Activated CD8-positive, alpha-beta T cell treated with anti-CD3 and anti-CD28 coated beads, Interleukin-2, amount 10 ng/mL, durations not matched to agents 7 days and 5 days (primary cell): ENCODE measurements at regions not wholly inside any gene's neighbourhood (a gene's known extent, or its start where the extent isn't known, plus 50 kb on each side); places are given as distances from the start of the nearest gene placed in this dataset.

Experiments used
- ATAC-seq: fragments of 150-1000 bp; cut with Tn5 transposase; one replicate; pipeline ENCODE4 v1.10.0; 2021; ENCODE audit warnings: moderate library complexity
- CTCF ChIA-PET: fragments of 350-600 bp; sonication (Branson Sonifier 250); formaldehyde crosslinking; loops from one replicate; lab custom pipeline; 2021; ENCODE audit warnings: antibody characterized with exemption; lab: Charles Lee
- POLR2A ChIA-PET: fragments of 350-600 bp; sonication (Branson Sonifier 250); formaldehyde crosslinking; loops from one replicate; lab custom pipeline; 2021; ENCODE audit warnings: antibody characterized with exemption; lab: Charles Lee
- DNase-seq: peaks from one replicate; pipeline ENCODE4 v3.0.0-alpha.2; 2020
- H3K27ac Mint-ChIP-seq: one replicate; pipeline ENCODE4 v1.8.0; 2021; ENCODE audit warnings: mild to moderate bottlenecking, mixed read lengths
- H3K27me3 Mint-ChIP-seq: one replicate; pipeline ENCODE4 v1.8.0; 2021; ENCODE audit warnings: low read depth, mixed read lengths
- H3K36me3 Mint-ChIP-seq: one replicate; pipeline ENCODE4 v1.8.0; 2021; ENCODE audit warnings: low read depth, mixed read lengths
- H3K4me1 Mint-ChIP-seq: one replicate; pipeline ENCODE4 v1.8.0; 2021; ENCODE audit warnings: low read depth, mixed read lengths
- H3K4me3 Mint-ChIP-seq: one replicate; pipeline ENCODE4 v1.8.0; 2021; ENCODE audit warnings: mild to moderate bottlenecking, mixed read lengths
- H3K9me3 Mint-ChIP-seq: one replicate; pipeline ENCODE4 v1.8.0; 2022; ENCODE audit warnings: mixed read lengths; ENCODE audit not compliant: insufficient read depth

GRCh38 chrX:115895678-115896329 is 274.7 kb upstream of the AGTR2 start:
- no peaks in the 10 kb centered on the region for H3K36me3 Mint-ChIP-seq
- ChIA-PET CTCF (no interaction called here), POLR2A (no interaction called here)
- no peak overlapping the region for H3K4me3 Mint-ChIP-seq
- no peaks in the 10 kb centered on the region for H3K9me3 Mint-ChIP-seq
- no peaks in the 10 kb centered on the region for H3K4me1 Mint-ChIP-seq
- H3K27ac Mint-ChIP-seq: no peak overlapping the region
- no peaks in the 10 kb centered on the region for H3K27me3 Mint-ChIP-seq
- DNase-seq (no peak), ATAC-seq (no peak)

- Mint-ChIP-seq H3K4me3 (no peak overlapping the region), H3K4me1 (no peaks in the 10 kb centered on the region), H3K36me3 (no peaks in the 10 kb centered on the region), H3K9me3 (no peaks in the 10 kb centered on the region), H3K27ac (no peak overlapping the region), H3K27me3 (no peaks in the 10 kb centered on the region)
- no peak for DNase-seq
- ChIA-PET POLR2A (no interaction called here), CTCF (no interaction called here)
- no peak for ATAC-seq
Measured at GRCh38 chrX:115896362-115896761, 274.2 kb upstream of the AGTR2 start.

- POLR2A ChIA-PET: no interaction called here
- no peak overlapping the region for H3K27ac Mint-ChIP-seq
- ATAC-seq: no peak
Measured at GRCh38 chrX:115897956-115898355, 272.6 kb upstream of the AGTR2 start.

GRCh38 chrX:115898382-115899001 is 272.1 kb upstream of the AGTR2 start:
- Mint-ChIP-seq H3K27ac (no peak overlapping the region), H3K27me3 (no peaks in the 10 kb centered on the region), H3K4me1 (no peaks in the 10 kb centered on the region), H3K9me3 (no peaks in the 10 kb centered on the region), H3K4me3 (no peak overlapping the region), H3K36me3 (no peaks in the 10 kb centered on the region)
- POLR2A ChIA-PET: no interaction called here
- DNase-seq (no peak), ATAC-seq (no peak)
- CTCF ChIA-PET: no interaction called here

More at GRCh38 chrX:115897956-115898355, 272.6 kb upstream of the AGTR2 start:
- no peaks in the 10 kb centered on the region for H3K9me3 Mint-ChIP-seq
- CTCF ChIA-PET: no interaction called here
- H3K27me3 Mint-ChIP-seq: no peaks in the 10 kb centered on the region
- no peak for DNase-seq
- H3K36me3 Mint-ChIP-seq: no peaks in the 10 kb centered on the region
- no peak overlapping the region for H3K4me3 Mint-ChIP-seq
- no peaks in the 10 kb centered on the region for H3K4me1 Mint-ChIP-seq

- Mint-ChIP-seq H3K4me3 (no peak overlapping the region), H3K27ac (no peak overlapping the region), H3K4me1 (no peaks in the 10 kb centered on the region), H3K9me3 (no peaks in the 10 kb centered on the region), H3K27me3 (no peaks in the 10 kb centered on the region), H3K36me3 (no peaks in the 10 kb centered on the region)
- no peak for DNase-seq
- CTCF ChIA-PET: no interaction called here
- POLR2A ChIA-PET: no interaction called here
- ATAC-seq: no peak
Measured at GRCh38 chrX:115900425-115900824, 270.1 kb upstream of the AGTR2 start.

- ATAC-seq (no peak), DNase-seq (no peak)
- H3K9me3 Mint-ChIP-seq: no peaks in the 10 kb centered on the region
- no peaks in the 10 kb centered on the region for H3K27me3 Mint-ChIP-seq
- H3K4me1 Mint-ChIP-seq: no peaks in the 10 kb centered on the region
- no peak overlapping the region for H3K4me3 Mint-ChIP-seq
- H3K36me3 Mint-ChIP-seq: no peaks in the 10 kb centered on the region
- POLR2A ChIA-PET: no interaction called here
- CTCF ChIA-PET: no interaction called here
- no peak overlapping the region for H3K27ac Mint-ChIP-seq
Measured at GRCh38 chrX:115901241-115901640, 269.3 kb upstream of the AGTR2 start.

GRCh38 chrX:115902995-115903394 is 267.5 kb upstream of the AGTR2 start:
- Mint-ChIP-seq H3K36me3 (no peaks in the 10 kb centered on the region), H3K27me3 (no peaks in the 10 kb centered on the region), H3K9me3 (no peaks in the 10 kb centered on the region), H3K4me1 (no peaks in the 10 kb centered on the region), H3K4me3 (no peak overlapping the region), H3K27ac (no peak overlapping the region)
- no peak for ATAC-seq
- POLR2A ChIA-PET: no interaction called here
- DNase-seq: no peak
- CTCF ChIA-PET: no interaction called here

- DNase-seq (no peak), ATAC-seq (no peak)
- H3K27ac Mint-ChIP-seq: no peak overlapping the region
- H3K36me3 Mint-ChIP-seq: no peaks in the 10 kb centered on the region
- H3K27me3 Mint-ChIP-seq: no peaks in the 10 kb centered on the region
- H3K4me3 Mint-ChIP-seq: no peak overlapping the region
- CTCF ChIA-PET: no interaction called here
- H3K4me1 Mint-ChIP-seq: no peaks in the 10 kb centered on the region
- H3K9me3 Mint-ChIP-seq: no peaks in the 10 kb centered on the region
- POLR2A ChIA-PET: no interaction called here
Measured at GRCh38 chrX:115906276-115906675, 264.3 kb upstream of the AGTR2 start.

GRCh38 chrX:115906881-115907280 is 263.7 kb upstream of the AGTR2 start:
- DNase-seq (no peak), ATAC-seq (no peak)
- ChIA-PET CTCF (no interaction called here), POLR2A (no interaction called here)
- H3K4me3 Mint-ChIP-seq: no peak overlapping the region
- no peaks in the 10 kb centered on the region for H3K4me1 Mint-ChIP-seq
- no peaks in the 10 kb centered on the region for H3K36me3 Mint-ChIP-seq
- H3K9me3 Mint-ChIP-seq: no peaks in the 10 kb centered on the region
- no peak overlapping the region for H3K27ac Mint-ChIP-seq
- no peaks in the 10 kb centered on the region for H3K27me3 Mint-ChIP-seq

- DNase-seq: no peak
- POLR2A ChIA-PET: no interaction called here
- no peak overlapping the region for H3K4me3 Mint-ChIP-seq
- no peak overlapping the region for H3K27ac Mint-ChIP-seq
- H3K4me1 Mint-ChIP-seq: no peaks in the 10 kb centered on the region
- CTCF ChIA-PET: no interaction called here
- H3K9me3 Mint-ChIP-seq: no peaks in the 10 kb centered on the region
- no peak for ATAC-seq
- H3K36me3 Mint-ChIP-seq: no peaks in the 10 kb centered on the region
- no peaks in the 10 kb centered on the region for H3K27me3 Mint-ChIP-seq
Measured at GRCh38 chrX:115909017-115909416, 261.5 kb upstream of the AGTR2 start.

GRCh38 chrX:115911967-115912366 is 258.6 kb upstream of the AGTR2 start:
- H3K27ac Mint-ChIP-seq: no peak overlapping the region
- no peaks in the 10 kb centered on the region for H3K4me1 Mint-ChIP-seq
- no peak for DNase-seq
- no peak for ATAC-seq
- H3K27me3 Mint-ChIP-seq: no peaks in the 10 kb centered on the region
- H3K9me3 Mint-ChIP-seq: no peaks in the 10 kb centered on the region
- POLR2A ChIA-PET: no interaction called here
- CTCF ChIA-PET: no interaction called here
- no peak overlapping the region for H3K4me3 Mint-ChIP-seq
- H3K36me3 Mint-ChIP-seq: no peaks in the 10 kb centered on the region

GRCh38 chrX:115912372-115912897 is 258.1 kb upstream of the AGTR2 start:
- no peak for DNase-seq
- ChIA-PET POLR2A (no interaction called here), CTCF (no interaction called here)
- Mint-ChIP-seq H3K36me3 (no peaks in the 10 kb centered on the region), H3K27ac (no peak overlapping the region), H3K4me1 (no peaks in the 10 kb centered on the region), H3K27me3 (no peaks in the 10 kb centered on the region), H3K4me3 (no peak overlapping the region), H3K9me3 (no peaks in the 10 kb centered on the region)
- no peak for ATAC-seq
